HG02973 (cell line): ENCODE measurements at regions not wholly inside any gene's neighbourhood (a gene's known extent, or its start where the extent isn't known, plus 50 kb on each side); places are given as distances from the start of the nearest gene placed in this dataset.
A peak's percentile ranks its signal among the peaks of the same experiment; 100 is the strongest.
"Not testable (repeated sequence)": the region's sequence is repeated elsewhere in the genome, so short reads cannot be mapped to it uniquely, and the experiment has no call there.

Experiments
- ATAC-seq: cut with Tn5 transposase; IDR thresholded peaks from one replicate; pipeline ENCODE4 v1.9.1; 2021; ENCODE audit warnings: moderate library complexity; ENCODE audit not compliant: unreplicated experiment

DNA sequence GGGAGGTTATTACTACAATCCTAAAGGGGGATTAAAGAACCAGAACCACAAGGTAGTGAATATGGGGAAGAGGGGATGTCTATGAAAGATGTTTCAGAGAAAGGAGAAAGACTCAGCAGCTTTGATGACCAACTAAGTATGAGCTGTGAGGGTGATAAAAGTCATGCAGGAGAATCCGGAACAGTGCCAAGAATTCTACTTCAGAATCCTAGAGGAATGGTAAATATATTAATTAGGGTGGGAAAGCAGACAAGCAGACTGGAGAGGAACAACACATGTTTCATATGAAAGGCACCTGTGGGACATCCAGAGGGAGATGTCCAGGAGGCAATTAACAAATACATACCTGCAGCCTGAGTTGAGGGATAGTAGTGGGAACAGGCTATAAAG lies 642.2 kb upstream of the DIPK2B start:
- ATAC-seq = no peak

GRCh38 chrX:45842207-45842925 lies 641.7 kb upstream of the DIPK2B start:
- no peak for ATAC-seq

GRCh38 chrX:45840411-45840950 lies 639.8 kb upstream of the DIPK2B start:
- no peak for ATAC-seq

- ATAC-seq = no peak
These were observed 629.7 kb upstream of the DIPK2B start for GRCh38 chrX:45830343-45830742.

DNA sequence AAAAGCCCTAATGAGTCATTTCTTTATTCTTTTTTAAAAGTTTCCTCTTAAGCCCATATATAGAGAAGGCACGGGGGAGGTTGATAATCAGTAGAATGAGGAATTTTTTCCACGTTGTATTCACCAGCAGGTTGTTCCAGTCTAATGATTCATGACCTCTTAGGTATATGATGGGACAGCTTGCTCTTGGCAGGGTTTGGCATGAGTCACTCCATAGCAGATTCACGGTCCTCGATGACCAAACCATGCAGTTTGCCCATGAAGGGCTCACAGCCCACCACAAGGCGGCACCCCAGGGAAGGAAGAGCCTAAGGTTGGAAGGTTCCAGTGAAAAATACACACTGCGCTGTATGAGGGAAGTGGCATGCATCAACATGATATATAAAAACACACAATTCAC lies 623.8 kb upstream of the DIPK2B start:
- ATAC-seq = no peak

DNA sequence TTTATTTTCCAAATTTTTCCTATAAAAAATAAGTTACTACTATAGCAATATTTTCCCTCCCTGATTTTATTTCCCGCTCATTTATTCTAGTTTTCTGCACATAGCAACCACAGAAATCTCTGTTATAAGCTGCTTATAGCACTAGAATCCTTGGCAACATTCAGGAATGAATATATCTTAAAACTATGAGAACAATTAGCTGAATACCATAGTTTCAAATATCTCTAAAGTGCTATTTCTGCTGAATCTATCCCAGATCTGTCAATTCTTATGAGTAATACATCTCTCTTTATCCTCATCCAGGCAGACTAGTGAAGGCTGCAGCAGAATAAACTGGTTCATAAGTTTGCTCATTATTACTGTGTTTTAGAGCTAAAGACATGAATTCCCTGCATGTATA lies 622.9 kb upstream of the DIPK2B start:
- no peak for ATAC-seq

GRCh38 chrX:45822124-45822523 lies 621.4 kb upstream of the DIPK2B start:
- ATAC-seq = no peak

DNA sequence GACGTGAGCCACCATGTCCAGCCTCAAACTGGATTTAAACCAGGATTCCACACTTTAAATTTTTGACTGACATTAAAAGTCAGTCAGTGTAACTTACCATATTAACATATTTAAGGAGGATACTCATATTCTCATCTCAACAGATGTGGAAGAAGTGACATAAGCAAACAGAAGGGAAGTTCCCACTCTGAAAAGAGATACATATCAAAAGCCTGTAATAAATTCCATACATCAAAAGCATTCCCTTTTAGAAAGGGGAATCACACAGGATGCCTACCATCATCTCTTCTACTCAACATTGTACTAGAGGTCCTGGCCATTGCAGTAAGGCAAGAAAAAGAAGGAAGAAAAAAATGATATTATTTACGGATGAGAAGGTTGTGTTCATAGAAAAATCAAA lies 618.2 kb upstream of the DIPK2B start:
- ATAC-seq = no peak

DNA sequence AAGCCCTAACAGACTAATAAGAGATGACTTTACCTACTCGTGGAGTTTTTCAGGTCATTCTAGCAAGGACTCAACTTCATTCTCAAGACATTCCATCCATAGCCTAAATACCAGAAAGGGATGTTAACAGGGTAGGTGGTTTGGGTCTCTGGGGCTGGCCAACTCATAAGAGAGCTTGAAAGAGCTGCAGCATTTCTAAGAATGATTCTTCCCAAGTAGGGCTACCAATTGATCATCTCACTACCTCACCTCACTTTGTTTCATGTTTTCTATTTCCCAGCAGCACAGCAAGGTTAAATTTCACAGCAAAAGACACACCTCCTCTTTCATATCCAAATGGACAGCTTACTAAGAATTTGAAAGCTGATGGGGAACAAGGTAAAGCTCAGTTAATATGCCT lies 614.8 kb upstream of the DIPK2B start:
- ATAC-seq = no peak

- no peak for ATAC-seq
These were observed 610.6 kb upstream of the DIPK2B start for GRCh38 chrX:45811326-45811725.

- ATAC-seq = no peak
These were observed 607.1 kb upstream of the DIPK2B start for GRCh38 chrX:45807572-45808425.

DNA sequence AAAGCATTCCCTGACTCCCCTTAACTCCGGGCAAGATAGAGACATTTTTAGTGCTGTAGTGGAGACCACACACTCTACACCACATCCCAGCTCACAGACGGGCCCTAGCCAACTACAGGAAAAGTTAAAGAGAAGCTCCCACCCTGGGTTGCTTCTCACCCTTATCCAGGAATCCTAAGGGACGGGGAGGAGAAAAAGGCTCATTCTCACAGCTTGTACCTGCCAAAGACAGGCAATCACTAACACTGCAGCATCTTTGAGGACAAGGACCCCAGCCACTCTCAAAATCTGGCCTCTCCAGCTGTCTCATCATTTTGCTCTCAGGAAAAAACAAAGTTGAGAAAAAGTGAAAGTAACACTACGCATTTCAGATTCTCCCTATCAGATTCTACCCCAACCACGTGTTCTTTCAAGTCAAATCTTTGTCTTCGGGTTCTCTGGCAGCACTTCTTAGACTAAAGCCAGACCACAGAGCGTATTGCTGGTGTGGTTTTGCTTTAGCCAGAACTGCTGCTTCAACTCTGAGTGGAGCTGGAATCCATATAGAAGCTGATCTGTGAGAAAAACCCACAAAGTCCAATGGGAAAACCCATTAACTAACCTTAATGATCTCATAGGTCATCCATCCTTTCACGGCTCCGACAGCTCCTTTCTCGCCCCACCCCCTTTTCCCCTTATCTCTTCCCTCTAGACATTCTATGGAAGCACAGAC lies 605.9 kb upstream of the DIPK2B start:
- ATAC-seq = peak; percentile 77

- no peak for ATAC-seq
These were observed 603.6 kb upstream of the DIPK2B start for GRCh38 chrX:45804276-45804675.

- ATAC-seq = no peak
These were observed 602.8 kb upstream of the DIPK2B start for GRCh38 chrX:45803383-45803921.

DNA sequence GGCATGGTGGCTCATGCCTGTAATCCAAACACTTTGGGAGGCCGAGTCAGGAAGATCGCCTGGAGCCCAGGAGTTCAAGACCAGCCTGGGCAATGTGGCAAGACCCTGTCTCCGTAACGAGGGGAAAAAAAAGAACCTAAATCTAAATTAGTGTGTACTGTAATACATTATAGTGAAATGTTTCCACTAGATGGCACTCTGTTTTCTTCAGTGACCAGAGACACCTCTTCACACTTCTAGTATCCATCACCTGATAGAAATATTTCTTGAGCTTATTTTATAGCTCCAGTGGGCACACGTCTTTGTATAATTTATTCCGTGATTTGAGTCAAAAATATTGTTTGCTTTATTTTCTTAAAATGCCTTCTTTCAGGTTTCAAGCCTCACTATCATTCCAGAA lies 600.9 kb upstream of the DIPK2B start:
- no peak for ATAC-seq

DNA sequence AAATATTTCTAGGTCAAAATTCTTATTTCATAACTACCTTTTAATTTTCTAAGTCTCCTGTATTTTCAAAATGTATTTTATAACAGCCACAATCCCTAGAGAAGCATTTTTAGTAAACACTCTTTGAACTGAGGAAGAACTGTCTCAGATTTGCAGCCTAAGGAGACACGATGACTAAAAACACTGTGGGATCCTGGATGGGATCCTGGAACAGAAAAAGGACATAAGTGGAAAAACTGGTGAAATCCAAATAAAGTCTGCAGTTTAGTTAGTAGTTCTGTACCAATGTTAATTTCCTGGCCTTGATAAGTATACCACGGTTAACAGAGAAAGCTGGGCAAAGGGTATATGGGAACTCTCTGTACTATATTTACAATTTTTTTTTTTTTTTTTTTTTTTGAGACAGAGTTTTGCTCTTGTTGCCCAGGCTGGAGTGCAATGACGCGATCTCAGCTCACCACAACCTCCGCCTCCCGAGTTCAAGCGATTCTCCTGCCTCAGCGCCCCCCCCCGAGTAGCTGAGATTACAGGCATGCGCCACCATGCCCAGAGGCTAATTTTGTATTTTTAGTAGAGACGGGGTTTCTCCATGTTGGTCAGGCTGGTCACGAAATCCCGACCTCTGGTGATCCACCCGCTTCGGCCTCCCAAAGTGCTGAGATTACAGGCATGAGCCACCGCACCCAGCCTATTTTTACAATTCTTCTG lies 600.2 kb upstream of the DIPK2B start:
- not testable (repeated sequence) for ATAC-seq

DNA sequence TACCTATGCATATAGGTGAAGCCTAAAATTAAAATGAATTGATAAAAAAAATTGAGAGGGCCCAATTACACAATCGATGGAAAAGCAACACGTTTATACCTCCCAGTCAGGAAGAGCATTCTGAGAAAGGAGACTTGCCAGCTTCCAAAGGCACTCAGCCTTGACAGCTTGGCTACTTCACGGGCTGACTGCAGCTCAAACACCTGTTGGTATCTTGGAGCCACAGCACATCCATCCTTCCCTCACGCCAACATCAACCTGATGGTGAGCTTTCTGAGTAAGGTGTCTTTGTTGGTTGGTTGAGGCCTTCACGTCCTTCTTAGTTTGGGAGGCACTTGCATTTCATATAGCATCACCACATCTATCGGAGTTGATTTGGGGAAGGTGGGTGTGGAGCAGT lies 598.9 kb upstream of the DIPK2B start:
- no peak for ATAC-seq

DNA sequence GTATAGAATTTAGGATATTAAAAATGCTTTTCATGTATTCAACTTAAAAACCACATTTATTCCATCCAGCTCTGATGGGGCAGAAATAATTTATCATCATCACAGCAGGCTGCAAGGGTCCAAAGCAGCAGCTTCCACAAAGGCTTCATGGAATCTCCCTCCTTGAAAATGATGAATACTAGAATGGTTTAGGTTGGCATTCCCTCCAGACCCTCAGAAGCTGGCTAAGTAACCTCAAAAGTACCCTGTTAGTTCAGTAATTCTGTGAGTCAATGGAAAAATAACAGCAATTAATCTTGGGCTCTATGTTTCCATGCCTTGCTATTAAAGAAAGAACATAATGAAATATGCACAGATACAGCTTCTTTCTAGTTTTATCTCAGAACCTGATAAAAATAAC lies 594.9 kb upstream of the DIPK2B start:
- no peak for ATAC-seq

- ATAC-seq = no peak
These were observed 594.3 kb upstream of the DIPK2B start for GRCh38 chrX:45794995-45795337.

DNA sequence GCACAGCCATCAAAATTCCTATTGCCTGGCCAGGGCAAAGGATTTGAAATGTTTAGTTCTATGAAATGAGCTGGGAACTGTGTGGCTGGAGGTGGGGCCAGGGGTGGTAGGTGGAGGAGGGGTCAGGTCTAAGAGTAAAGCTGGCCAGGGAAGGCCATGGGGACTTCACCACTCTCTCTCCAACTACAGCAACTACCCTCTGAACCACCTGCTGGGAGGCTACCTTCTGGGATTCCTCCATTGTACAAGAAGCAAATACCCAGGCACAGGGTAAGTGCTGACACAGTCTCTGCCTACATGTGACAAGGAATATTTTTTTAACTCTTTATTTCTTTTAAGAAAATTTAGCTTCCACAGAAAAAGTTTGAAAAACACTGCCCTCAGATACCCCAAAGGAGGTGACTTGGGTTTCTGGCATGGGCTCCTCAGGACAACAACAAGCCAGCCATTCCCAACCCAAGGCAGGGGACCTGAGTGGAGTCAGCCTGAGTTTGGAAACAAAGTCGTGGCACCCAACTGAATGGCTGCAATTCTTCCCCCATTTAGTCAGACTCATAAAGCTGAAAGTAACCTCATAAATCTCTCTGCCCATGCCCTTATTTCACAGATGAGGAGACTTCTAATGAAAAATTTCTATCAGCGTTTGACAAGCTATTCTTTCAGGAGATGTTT lies 593.8 kb upstream of the DIPK2B start:
- no peak for ATAC-seq
